Keratinocyte (primary cell): ENCODE measurements at regions not wholly inside any gene's neighbourhood (a gene's known extent, or its start where the extent isn't known, plus 50 kb on each side); places are given as distances from the start of the nearest gene placed in this dataset.

Experiments used
- DNase-seq: peaks from one replicate; pipeline ENCODE4 v3.0.0-alpha.2; 2011; ENCODE audit warnings: low read depth, missing footprints, low spot score
- FAIRE-seq: peaks from 2 replicates; lab custom pipeline; 2011; peaks lifted over from hg19 to GRCh38; lab: Jason Lieb, UNC
- H2AFZ ChIP-seq: 2 replicates; pipeline ENCODE4 v1.6.0; 2012; ENCODE audit warnings: low read length, control low read depth, inconsistent platforms; ENCODE audit not compliant: control insufficient read depth
- H3K27ac ChIP-seq: 2 replicates; pipeline ENCODE4 v1.5.1; 2011; ENCODE audit warnings: low read length; ENCODE audit not compliant: control insufficient read depth, insufficient read depth
- H3K27me3 ChIP-seq: 3 replicates; pipeline ENCODE4 v1.6.0; 2011; ENCODE audit warnings: low read length; ENCODE audit not compliant: control insufficient read depth, insufficient read depth; ENCODE audit errors: extremely low read depth
- H3K36me3 ChIP-seq, 2 experiments: 2 replicates in 1 of 2; 3 replicates in 1 of 2; pipeline ENCODE4 v1.5.1; 2011; ENCODE audit warnings: low read length in 2 of 2, mild to moderate bottlenecking in 1 of 2; ENCODE audit not compliant: control insufficient read depth in 2 of 2, insufficient read depth in 2 of 2; ENCODE audit errors: extremely low read depth in 1 of 2
- H3K4me1 ChIP-seq: 3 replicates; pipeline ENCODE4 v1.5.1; 2011; ENCODE audit warnings: low read length; ENCODE audit not compliant: control insufficient read depth, insufficient read depth; ENCODE audit errors: extremely low read depth
- H3K4me2 ChIP-seq: 3 replicates; pipeline ENCODE4 v1.6.0; 2011; ENCODE audit warnings: low read depth, low read length; ENCODE audit not compliant: control insufficient read depth, insufficient read depth; ENCODE audit errors: extremely low read depth
- H3K4me3 ChIP-seq, 3 experiments: fragments of 200-600 bp in 1 of 3; sonication (generic) in 1 of 3; 2 replicates in 2 of 3; 3 replicates in 1 of 3; pipeline ENCODE4 v1.5.1; 2011 to 2016; ENCODE audit warnings: low read length in 3 of 3, mild to moderate bottlenecking in 3 of 3, control low read depth in 2 of 3, inconsistent platforms in 1 of 3, low read depth in 1 of 3, mixed read lengths in 1 of 3, mixed run types in 1 of 3, moderate library complexity in 1 of 3; ENCODE audit not compliant: control insufficient read depth in 2 of 3, insufficient read depth in 2 of 3; ENCODE audit errors: extremely low read depth in 1 of 3
- H3K79me2 ChIP-seq: 2 replicates; pipeline ENCODE4 v1.6.0; 2012; ENCODE audit warnings: low read length; ENCODE audit not compliant: control insufficient read depth, insufficient read depth
- H3K9ac ChIP-seq: 3 replicates; pipeline ENCODE4 v1.6.0; 2011; ENCODE audit warnings: low read length; ENCODE audit not compliant: control insufficient read depth, insufficient read depth; ENCODE audit errors: extremely low read depth
- H3K9me1 ChIP-seq: 3 replicates; pipeline ENCODE4 v1.6.0; 2011; ENCODE audit warnings: low read length; ENCODE audit not compliant: control insufficient read depth, insufficient read depth; ENCODE audit errors: extremely low read depth
- H3K9me3 ChIP-seq: 2 replicates; pipeline ENCODE4 v1.5.1; 2012; ENCODE audit warnings: low read depth, low read length; ENCODE audit not compliant: control insufficient read depth
- H4K20me1 ChIP-seq: 3 replicates; pipeline ENCODE4 v1.6.0; 2011; ENCODE audit warnings: low read length; ENCODE audit not compliant: control insufficient read depth, insufficient read depth; ENCODE audit errors: extremely low read depth
- EZH2 ChIP-seq: IDR thresholded peaks from one replicate; pipeline ENCODE4 v1.6.1; 2012; ENCODE audit warnings: inconsistent platforms, mild to moderate bottlenecking, low read length, moderate library complexity
- dilution Hi-C: fragments of 300-500 bp; cut with MboI; formaldehyde crosslinking; loops from one replicate; pipeline ENCODE4 v1.7.0; 2020; ENCODE audit warnings: low sequenced_read_pairs; ENCODE audit not compliant: extremely low pct_ligation_motif_present
- TF ChIP-seq, protein P1 (sequence below), 3 experiments: IDR thresholded peaks in 1 of 3; conservative IDR thresholded peaks in 1 of 3; optimal IDR thresholded peaks in 1 of 3; 2 replicates in 2 of 3; 3 replicates in 1 of 3; pipeline versions ENCODE3 to v1.5.1; 2011; ENCODE audit warnings: low read length in 3 of 3, mild to moderate bottlenecking in 3 of 3, moderate library complexity in 2 of 3, control low read depth in 1 of 3, inconsistent platforms in 1 of 3; ENCODE audit not compliant: insufficient read depth in 2 of 3; ENCODE audit errors: extremely low read depth in 1 of 3

DNA sequence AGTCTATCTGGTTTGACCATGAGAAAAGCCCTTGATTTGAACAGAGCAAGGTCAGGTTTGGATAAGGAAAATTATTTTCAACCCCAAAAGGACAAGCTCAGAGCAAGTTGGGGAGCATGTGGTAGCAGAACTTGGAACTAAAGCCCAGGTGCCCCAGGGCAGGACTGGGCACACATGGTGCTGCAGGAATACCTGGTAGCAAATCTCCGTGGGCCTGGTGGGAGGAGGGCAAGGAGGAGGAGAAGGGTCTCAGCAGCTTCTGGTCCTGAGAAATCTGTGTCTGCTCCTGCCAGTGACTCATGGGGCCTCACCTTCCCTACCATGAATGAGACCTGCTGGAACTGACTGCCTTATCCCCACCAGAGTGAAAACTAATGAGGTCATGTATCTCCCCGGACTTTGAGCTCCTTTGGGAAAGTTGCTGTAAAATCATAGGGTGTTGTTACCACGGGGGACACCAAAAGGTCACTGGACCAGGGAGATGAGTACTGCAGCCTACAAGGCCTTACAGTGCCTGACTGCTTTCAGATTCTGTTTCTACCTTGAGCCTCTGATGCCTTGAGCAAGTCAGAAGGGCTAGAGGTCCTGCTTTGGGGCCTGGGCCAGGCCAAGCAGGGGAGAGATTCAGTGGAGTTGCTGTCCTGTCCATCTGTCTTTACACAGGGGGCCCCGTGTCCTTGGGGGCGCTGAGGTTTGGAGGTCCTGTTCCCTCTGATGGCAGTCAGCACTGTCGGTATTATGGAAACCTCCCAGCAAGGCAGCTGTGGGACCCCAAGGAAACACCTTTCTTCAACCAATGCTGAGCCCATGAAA, 304.0 kb downstream of the MYCN start:
- Histone ChIP-seq H2AFZ (no peak overlapping the region), H3K9ac (no peak overlapping the region), H3K9me1 (no peaks in the 10 kb centered on the region), H3K27ac (no peak overlapping the region), H3K79me2 (no peaks in the 10 kb centered on the region), H3K27me3 (no peaks in the 10 kb centered on the region), H3K36me3 (no peaks in the 10 kb centered on the region), H3K4me3 (no peak overlapping the region), H4K20me1 (no peaks in the 10 kb centered on the region), H3K4me1 (no peaks in the 10 kb centered on the region), H3K4me2 (no peak overlapping the region), H3K9me3 (no peaks in the 10 kb centered on the region)
- DNase-seq, result no peak
- TF ChIP-seq EZH2, result no peak
- TF ChIP-seq, protein P1, sequence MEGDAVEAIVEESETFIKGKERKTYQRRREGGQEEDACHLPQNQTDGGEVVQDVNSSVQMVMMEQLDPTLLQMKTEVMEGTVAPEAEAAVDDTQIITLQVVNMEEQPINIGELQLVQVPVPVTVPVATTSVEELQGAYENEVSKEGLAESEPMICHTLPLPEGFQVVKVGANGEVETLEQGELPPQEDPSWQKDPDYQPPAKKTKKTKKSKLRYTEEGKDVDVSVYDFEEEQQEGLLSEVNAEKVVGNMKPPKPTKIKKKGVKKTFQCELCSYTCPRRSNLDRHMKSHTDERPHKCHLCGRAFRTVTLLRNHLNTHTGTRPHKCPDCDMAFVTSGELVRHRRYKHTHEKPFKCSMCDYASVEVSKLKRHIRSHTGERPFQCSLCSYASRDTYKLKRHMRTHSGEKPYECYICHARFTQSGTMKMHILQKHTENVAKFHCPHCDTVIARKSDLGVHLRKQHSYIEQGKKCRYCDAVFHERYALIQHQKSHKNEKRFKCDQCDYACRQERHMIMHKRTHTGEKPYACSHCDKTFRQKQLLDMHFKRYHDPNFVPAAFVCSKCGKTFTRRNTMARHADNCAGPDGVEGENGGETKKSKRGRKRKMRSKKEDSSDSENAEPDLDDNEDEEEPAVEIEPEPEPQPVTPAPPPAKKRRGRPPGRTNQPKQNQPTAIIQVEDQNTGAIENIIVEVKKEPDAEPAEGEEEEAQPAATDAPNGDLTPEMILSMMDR (optimal IDR thresholded peaks at IDR 0.05 in 1 of 3, IDR thresholded peaks at IDR 0.05 in 1 of 3, conservative IDR thresholded peaks at IDR 0.05 in 1 of 3; ENCODE audit: extremely low read depth in 1 of 3, insufficient read depth in 2 of 3, low read length in 3 of 3), result no peak
- dilution Hi-C loops, result no loop called here
- no peak for FAIRE-seq

DNA sequence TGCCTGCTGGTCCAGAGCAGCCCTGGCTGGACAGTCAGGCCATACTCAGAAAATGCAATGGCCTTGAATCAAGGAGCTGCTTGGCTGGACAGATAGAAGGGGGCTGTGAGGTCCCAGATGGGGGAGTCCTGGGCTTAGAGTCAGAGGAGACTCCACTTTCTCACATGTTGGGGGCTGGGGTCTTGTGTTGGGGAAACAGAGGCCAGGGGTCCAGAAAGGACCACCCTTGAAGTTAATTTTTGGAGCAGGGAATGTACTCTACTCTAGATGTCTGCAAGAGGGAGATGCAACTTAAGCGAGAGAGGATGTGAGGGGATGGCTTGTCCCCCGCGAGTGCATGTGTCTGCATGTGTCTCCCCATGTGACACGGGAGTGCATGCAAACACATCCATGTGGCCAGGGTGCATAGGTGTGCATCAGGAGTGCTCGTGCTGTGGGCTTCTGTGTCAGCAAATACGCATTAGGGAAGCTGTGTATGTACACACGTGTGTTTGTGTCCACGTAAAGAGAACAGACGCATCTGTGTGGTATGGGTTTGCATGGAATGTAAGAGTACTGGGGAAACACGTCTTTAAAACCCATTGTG, 303.2 kb downstream of the MYCN start:
- no peak overlapping the region for H3K4me3 ChIP-seq
- no peak for TF ChIP-seq EZH2
- TF ChIP-seq, protein P1 (optimal IDR thresholded peaks at IDR 0.05 in 1 of 3, IDR thresholded peaks at IDR 0.05 in 1 of 3, conservative IDR thresholded peaks at IDR 0.05 in 1 of 3; ENCODE audit: extremely low read depth in 1 of 3, insufficient read depth in 2 of 3, low read length in 3 of 3), result no peak
- FAIRE-seq (no peak), DNase-seq (no peak)
- dilution Hi-C loops, result no loop called here
- H3K9ac ChIP-seq, result no peak overlapping the region
- H3K4me2 ChIP-seq, result no peak overlapping the region
- H3K4me1 ChIP-seq, result no peaks in the 10 kb centered on the region
- no peaks in the 10 kb centered on the region for H4K20me1 ChIP-seq
- no peaks in the 10 kb centered on the region for H3K9me1 ChIP-seq
- no peaks in the 10 kb centered on the region for H3K36me3 ChIP-seq
- H3K27me3 ChIP-seq, result no peaks in the 10 kb centered on the region
- H3K79me2 ChIP-seq, result no peaks in the 10 kb centered on the region
- no peak overlapping the region for H3K27ac ChIP-seq
- no peaks in the 10 kb centered on the region for H3K9me3 ChIP-seq
- H2AFZ ChIP-seq, result no peak overlapping the region
